ENCODE measurements at regions not wholly inside any gene's neighbourhood (a gene's known extent, or its start where the extent isn't known, plus 50 kb on each side); places are given as distances from the start of the nearest gene placed in this dataset.
A peak's percentile ranks its signal among the peaks of the same experiment; 100 is the strongest.

DNA sequence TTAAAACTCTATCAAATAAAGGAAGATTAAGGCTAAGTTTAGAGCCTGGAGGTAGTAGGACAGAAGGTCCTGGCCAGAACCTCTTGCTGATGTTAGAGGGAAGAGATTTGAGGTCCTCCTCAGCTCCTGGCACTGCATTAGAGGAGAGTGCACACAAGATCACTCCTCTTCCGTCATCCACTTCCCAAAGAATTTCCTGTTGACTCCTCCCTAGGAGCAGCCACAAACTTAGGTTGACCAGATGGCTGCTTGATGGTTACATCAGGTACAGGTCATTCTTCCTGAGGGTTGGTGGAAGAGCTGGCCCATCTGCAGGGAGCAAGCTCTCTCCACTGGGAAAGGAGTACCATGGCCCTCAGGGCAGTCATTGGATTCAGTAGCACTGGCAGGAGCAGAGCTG is 93.9 kb upstream of the IL33 start:
- Histone ChIP-seq H3K36me3 (no peaks in the 10 kb centered on the region), H3K27me3 (peaks cover 0 to 3% of the 10 kb centered on the region in 2 donors), H3K4me3 (no peak overlapping the region), H3K9me3 (no peaks in the 10 kb centered on the region), H3K27ac (no peak overlapping the region), H3K4me1 (no peaks in the 10 kb centered on the region)
- DNase-seq (no peak), ATAC-seq (no peak)
- intact Hi-C loops (cut with DNase I): no loop called here
- no peak for TF ChIP-seq CTCF (IDR thresholded peaks at IDR 0.05)

DNA sequence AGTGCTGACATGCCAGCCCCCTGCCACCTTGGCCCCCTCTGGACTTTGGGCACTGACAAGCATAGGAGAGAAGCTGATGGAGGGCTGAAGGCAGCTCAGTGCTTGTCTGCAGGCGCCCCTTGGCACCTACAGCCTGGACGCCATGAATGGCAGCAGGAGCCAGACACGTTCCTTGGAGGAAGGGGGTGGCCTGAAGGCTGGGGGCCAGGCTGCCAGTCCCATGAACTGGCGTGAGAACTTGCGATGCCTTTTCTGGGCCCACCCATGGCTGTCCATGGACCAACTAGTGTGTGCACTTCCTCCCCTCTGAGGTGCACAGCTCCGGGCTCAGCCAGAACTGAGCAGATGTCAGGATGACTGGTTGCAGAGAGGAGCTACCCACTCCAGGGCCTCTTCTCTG is 99.0 kb upstream of the RANBP6 start:
- Histone ChIP-seq H3K4me1 (no peaks in the 10 kb centered on the region), H3K9me3 (no peaks in the 10 kb centered on the region), H3K4me3 (no peak overlapping the region), H3K27me3 (no peaks in the 10 kb centered on the region), H3K27ac (no peak overlapping the region), H3K36me3 (no peaks in the 10 kb centered on the region)
- TF ChIP-seq CTCF (IDR thresholded peaks at IDR 0.05): no peak
- intact Hi-C loops (cut with DNase I): no loop called here
- DNase-seq: peak in 1 of 4 donors; percentile 54
- no peak for ATAC-seq

- intact Hi-C loops (cut with DNase I): no loop called here
- Histone ChIP-seq H3K36me3 (no peaks in the 10 kb centered on the region), H3K9me3 (no peaks in the 10 kb centered on the region), H3K27ac (no peak overlapping the region), H3K27me3 (no peaks in the 10 kb centered on the region), H3K4me1 (no peaks in the 10 kb centered on the region), H3K4me3 (no peak overlapping the region)
- ATAC-seq (no peak), DNase-seq (peak in 1 of 4 donors; percentile 51)
- TF ChIP-seq CTCF (IDR thresholded peaks at IDR 0.05): no peak
Observed at GRCh38 chr9:6113819-6114218, 98.4 kb upstream of the RANBP6 start.

DNA sequence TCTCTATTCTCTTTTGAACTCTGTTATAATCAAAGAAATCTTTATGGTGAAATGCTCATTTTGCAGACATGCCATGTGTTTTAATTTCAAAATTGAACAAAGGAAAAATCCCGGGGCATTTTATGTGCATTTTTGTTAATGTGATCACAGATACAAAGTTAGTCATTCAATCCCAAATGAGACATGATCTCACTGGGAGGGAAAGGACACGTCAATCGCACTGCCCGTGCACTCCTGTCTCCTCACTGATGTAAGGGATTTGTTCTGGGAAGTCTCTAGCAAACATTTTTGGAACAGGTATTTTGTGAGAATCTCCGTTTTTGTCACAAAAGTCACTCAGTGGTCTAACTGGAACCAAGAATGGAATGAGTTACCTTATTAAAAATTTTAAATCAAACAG is 97.9 kb upstream of the RANBP6 start:
- Histone ChIP-seq H3K27ac (no peak overlapping the region), H3K4me3 (no peak overlapping the region), H3K27me3 (no peaks in the 10 kb centered on the region), H3K4me1 (no peaks in the 10 kb centered on the region), H3K36me3 (no peaks in the 10 kb centered on the region), H3K9me3 (no peaks in the 10 kb centered on the region)
- ATAC-seq: no peak
- no peak for TF ChIP-seq CTCF (IDR thresholded peaks at IDR 0.05)
- no peak for DNase-seq
- intact Hi-C loops (cut with DNase I): no loop called here

- Histone ChIP-seq H3K9me3 (no peaks in the 10 kb centered on the region), H3K36me3 (no peaks in the 10 kb centered on the region), H3K27me3 (no peaks in the 10 kb centered on the region), H3K4me3 (no peak overlapping the region), H3K27ac (no peak overlapping the region), H3K4me1 (no peaks in the 10 kb centered on the region)
- no peak for DNase-seq
- TF ChIP-seq CTCF (IDR thresholded peaks at IDR 0.05): no peak
- ATAC-seq: no peak
- intact Hi-C loops (cut with DNase I): no loop called here
Observed at GRCh38 chr9:6109986-6110385, 94.6 kb upstream of the RANBP6 start.
